ENCODE measurements at regions not wholly inside any gene's neighbourhood (a gene's known extent, or its start where the extent isn't known, plus 50 kb on each side); places are given as distances from the start of the nearest gene placed in this dataset.
"Not testable (repeated sequence)": the region's sequence is repeated elsewhere in the genome, so short reads cannot be mapped to it uniquely, and the experiment has no call there.

DNA sequence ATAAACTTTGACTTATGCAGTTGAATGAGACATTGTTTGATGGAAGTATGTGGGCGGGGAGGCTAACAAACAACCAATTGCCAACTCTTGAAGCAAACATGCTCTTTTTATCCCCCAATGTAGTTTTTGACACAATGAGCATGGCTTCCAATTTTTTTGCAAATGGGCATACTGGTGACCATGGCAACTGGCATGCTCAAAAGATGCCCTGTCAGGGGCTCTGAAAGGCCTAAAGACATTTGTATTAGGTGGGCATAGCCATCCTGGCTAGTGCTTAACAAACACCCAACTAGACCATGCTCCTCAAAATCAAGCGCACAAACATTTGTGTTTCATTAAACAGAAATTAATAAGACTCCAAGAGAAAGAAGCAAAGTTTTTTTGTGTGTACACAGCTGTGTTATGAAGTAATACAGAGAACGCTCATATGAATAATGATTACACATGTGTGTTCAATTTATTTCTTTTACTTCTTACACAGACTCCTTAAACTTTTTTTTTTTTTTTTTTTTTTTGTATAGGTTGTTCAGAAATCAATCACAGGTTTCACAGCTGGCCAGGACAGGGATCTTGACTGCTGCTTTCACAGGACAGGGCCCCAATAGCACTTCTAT, 95.6 kb downstream of the DLEU7 start:
- H3K27me3 ChIP-seq = no peaks in the 10 kb centered on the region

DNA sequence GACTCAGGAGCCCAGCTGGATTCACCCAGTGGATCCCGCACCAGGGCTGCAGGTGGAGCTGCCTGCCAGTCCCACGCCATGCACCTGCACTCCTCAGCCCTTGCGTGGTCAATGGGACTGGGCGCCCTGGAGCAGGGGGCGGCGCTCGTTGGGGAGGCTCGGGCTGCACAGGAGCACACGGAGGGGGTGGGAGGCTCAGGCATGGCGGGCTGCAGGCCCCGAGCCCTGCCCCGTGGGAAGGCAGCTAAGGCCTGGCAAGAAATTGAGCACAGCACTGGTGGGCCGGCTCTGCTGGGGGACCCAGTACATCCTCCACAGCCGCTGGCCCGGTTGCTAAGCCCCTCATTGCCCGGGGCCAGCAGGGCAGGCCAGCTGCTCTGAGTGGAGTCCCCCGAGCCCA, 90.3 kb downstream of the DLEU7 start:
- H3K4me3 ChIP-seq; H3K36me3 ChIP-seq; H3K4me1 ChIP-seq; intact Hi-C loops (cut with DNase I); DNase-seq; H3K9me3 ChIP-seq; ATAC-seq; H3K27me3 ChIP-seq; H3K27ac ChIP-seq: not testable (repeated sequence)

More for the DNA sequence above, 95.6 kb downstream of the DLEU7 start:
- Histone ChIP-seq H3K4me3 (no peak overlapping the region), H3K36me3 (no peaks in the 10 kb centered on the region), H3K4me1 (no peaks in the 10 kb centered on the region), H3K27ac (no peak overlapping the region), H3K9me3 (no peaks in the 10 kb centered on the region)
- intact Hi-C loops (cut with DNase I) = no loop called here
- DNase-seq = no peak
- TF ChIP-seq, protein P1, sequence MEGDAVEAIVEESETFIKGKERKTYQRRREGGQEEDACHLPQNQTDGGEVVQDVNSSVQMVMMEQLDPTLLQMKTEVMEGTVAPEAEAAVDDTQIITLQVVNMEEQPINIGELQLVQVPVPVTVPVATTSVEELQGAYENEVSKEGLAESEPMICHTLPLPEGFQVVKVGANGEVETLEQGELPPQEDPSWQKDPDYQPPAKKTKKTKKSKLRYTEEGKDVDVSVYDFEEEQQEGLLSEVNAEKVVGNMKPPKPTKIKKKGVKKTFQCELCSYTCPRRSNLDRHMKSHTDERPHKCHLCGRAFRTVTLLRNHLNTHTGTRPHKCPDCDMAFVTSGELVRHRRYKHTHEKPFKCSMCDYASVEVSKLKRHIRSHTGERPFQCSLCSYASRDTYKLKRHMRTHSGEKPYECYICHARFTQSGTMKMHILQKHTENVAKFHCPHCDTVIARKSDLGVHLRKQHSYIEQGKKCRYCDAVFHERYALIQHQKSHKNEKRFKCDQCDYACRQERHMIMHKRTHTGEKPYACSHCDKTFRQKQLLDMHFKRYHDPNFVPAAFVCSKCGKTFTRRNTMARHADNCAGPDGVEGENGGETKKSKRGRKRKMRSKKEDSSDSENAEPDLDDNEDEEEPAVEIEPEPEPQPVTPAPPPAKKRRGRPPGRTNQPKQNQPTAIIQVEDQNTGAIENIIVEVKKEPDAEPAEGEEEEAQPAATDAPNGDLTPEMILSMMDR (IDR thresholded peaks at IDR 0.05) = no peak
- ATAC-seq = no peak

DNA sequence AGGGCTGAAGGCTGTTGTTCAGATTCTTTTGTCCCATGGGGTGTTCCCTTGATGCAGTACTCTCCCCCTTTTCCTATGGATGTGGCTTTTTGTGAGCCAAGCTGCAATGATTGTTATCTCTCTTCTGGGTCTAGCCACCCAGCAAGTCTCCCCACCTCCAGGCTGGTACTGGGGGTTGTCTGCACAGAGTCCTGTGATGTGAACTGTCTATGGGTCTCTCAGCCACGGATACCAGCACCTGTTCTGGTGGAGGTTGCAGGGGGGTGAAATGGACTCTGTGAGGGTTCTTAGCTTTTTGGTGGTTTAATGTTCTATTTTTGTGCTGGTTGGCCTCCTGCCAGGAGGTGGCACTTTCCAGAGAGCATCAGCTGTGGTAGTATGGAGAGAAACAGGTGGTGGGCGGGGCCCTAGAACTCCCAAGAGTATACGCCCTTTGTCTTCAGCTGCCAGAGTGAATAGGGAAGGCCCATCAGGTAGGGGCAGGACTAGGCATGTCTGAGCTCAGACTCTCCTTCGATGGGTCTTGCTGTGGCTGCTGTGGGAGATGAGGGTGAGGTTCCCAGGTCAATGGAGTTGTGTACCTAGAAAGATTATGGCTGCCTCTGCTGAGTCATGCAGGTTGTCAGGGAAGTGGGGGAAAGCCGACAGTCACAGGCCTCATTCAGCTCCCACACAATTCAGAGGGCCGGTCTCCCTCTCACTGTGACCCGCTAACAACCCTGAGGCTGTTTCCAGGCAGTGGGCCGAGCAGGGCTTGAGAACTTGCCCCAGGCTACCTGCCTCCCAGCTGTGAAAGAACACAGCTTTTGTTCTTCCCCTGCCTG, 87.4 kb downstream of the DLEU7 start:
- DNase-seq; H3K4me1 ChIP-seq; H3K4me3 ChIP-seq; H3K36me3 ChIP-seq; H3K9me3 ChIP-seq; H3K27me3 ChIP-seq; ATAC-seq; H3K27ac ChIP-seq; intact Hi-C loops (cut with DNase I): not testable (repeated sequence)

DNA sequence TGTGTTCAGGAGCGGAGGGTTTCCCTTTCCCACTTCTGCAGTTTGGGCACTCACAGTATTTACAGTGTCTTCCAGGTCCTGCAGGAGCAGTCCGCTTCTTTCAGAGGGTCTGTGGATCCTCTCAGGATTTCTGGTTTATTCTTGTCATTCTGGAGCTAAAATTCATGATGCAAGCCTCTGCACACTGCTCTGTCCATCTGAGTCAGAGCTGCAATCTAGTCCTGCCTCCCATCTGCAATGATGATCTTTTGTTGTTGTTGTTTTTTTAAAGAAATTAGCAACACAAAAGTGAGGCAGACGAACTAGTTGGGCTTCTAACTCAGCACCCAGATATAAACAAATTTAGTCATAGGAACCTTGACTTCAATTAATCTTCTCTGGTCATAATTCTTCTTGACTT, 86.5 kb downstream of the DLEU7 start:
- no peak for ATAC-seq
- Histone ChIP-seq H3K27me3 (no peaks in the 10 kb centered on the region), H3K27ac (no peak overlapping the region), H3K36me3 (no peaks in the 10 kb centered on the region), H3K4me1 (no peaks in the 10 kb centered on the region), H3K9me3 (no peaks in the 10 kb centered on the region), H3K4me3 (no peak overlapping the region)
- TF ChIP-seq, protein P1 (IDR thresholded peaks at IDR 0.05) = no peak
- intact Hi-C loops (cut with DNase I) = no loop called here
- DNase-seq = no peak

DNA sequence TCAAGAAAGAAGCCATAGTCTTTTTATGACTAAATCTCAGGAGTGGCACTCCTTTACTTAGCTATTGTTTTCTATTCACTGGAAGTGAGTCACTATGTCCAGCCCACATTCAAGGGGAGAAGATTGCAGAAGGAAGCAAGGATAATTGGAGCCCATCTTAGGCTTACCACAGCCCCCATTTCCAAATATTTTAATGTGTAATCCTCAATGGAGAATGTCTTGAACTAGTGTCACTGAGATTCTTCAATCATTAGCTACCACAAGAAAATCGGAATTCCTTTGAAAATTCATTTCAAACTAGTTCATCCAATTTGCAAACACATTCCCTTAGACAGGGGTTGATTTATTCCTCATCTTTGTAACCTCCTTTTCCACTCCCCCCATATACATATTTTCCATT, 84.7 kb downstream of the DLEU7 start:
- TF ChIP-seq, protein P1 (IDR thresholded peaks at IDR 0.05) = no peak
- Histone ChIP-seq H3K4me1 (peaks cover 4% of the 10 kb centered on the region), H3K36me3 (no peaks in the 10 kb centered on the region), H3K27ac (no peak overlapping the region), H3K27me3 (no peaks in the 10 kb centered on the region), H3K9me3 (no peaks in the 10 kb centered on the region), H3K4me3 (no peak overlapping the region)
- ATAC-seq (no peak), DNase-seq (no peak)
- intact Hi-C loops (cut with DNase I) = no loop called here

DNA sequence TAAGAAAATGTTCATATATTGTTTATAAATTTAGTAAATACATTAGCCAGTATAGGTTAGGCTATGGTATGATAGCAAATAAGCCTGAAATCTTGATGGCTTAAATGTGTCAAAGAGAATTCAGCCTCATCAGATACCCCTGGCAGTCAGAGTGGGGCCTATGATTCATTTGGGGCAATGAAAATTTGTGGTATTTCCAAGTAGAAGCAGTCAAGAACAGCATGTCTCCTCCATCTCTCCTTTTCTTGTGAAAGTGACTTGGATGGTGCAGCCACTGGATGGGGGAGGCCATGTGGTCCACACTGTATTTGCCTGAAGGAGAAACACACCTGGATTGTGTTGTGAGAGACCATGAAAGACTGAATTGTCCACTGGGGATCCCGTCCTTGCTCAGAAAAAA, 82.7 kb downstream of the DLEU7 start:
- ATAC-seq = no peak
- Histone ChIP-seq H3K4me3 (no peak overlapping the region), H3K4me1 (peaks cover 4% of the 10 kb centered on the region), H3K27ac (no peak overlapping the region), H3K27me3 (no peaks in the 10 kb centered on the region), H3K9me3 (no peaks in the 10 kb centered on the region), H3K36me3 (no peaks in the 10 kb centered on the region)
- DNase-seq = no peak
- TF ChIP-seq, protein P1 (IDR thresholded peaks at IDR 0.05) = no peak
- intact Hi-C loops (cut with DNase I) = no loop called here
